GM18505 (cell line): ENCODE measurements at regions not wholly inside any gene's neighbourhood (a gene's known extent, or its start where the extent isn't known, plus 50 kb on each side); places are given as distances from the start of the nearest gene placed in this dataset.

Experiments used
- ATAC-seq: cut with Tn5 transposase; IDR thresholded peaks from one replicate; pipeline ENCODE4 v1.9.1; 2021; ENCODE audit not compliant: unreplicated experiment
- POLR2A ChIP-seq: IDR thresholded peaks from 4 replicates; pipeline ENCODE4 v1.6.1; 2011; ENCODE audit warnings: borderline replicate concordance; ENCODE audit not compliant: insufficient read depth, insufficient read length; ENCODE audit errors: extremely low read depth

GRCh38 chr3:115450036-115450435, 173.3 kb upstream of the GAP43 start:
- TF ChIP-seq POLR2A = no peak
- ATAC-seq = no peak

- ATAC-seq = no peak
- TF ChIP-seq POLR2A = no peak
These were observed 159.3 kb upstream of the GAP43 start for GRCh38 chr3:115464036-115464435.

- TF ChIP-seq POLR2A = no peak
- peak; percentile 70 for ATAC-seq
These were observed 153.7 kb upstream of the GAP43 start for GRCh38 chr3:115469649-115470048.

- TF ChIP-seq POLR2A = no peak
- no peak for ATAC-seq
These were observed 153.1 kb upstream of the GAP43 start for GRCh38 chr3:115470254-115470653.

GRCh38 chr3:115475178-115476041, 147.9 kb upstream of the GAP43 start:
- no peak for TF ChIP-seq POLR2A

GRCh38 chr3:115476472-115476871, 146.8 kb upstream of the GAP43 start:
- TF ChIP-seq POLR2A = no peak
- no peak for ATAC-seq

More at GRCh38 chr3:115475178-115476041, 147.9 kb upstream of the GAP43 start:
- no peak for ATAC-seq

GRCh38 chr3:115478359-115478758, 145.0 kb upstream of the GAP43 start:
- TF ChIP-seq POLR2A = no peak
- no peak for ATAC-seq

GRCh38 chr3:115486880-115487279, 136.4 kb upstream of the GAP43 start:
- ATAC-seq = no peak
- no peak for TF ChIP-seq POLR2A

- no peak for ATAC-seq
- TF ChIP-seq POLR2A = no peak
These were observed 135.3 kb upstream of the GAP43 start for GRCh38 chr3:115487968-115488367.

GRCh38 chr3:115488409-115488808, 134.9 kb upstream of the GAP43 start:
- ATAC-seq = no peak
- no peak for TF ChIP-seq POLR2A

- no peak for TF ChIP-seq POLR2A
- ATAC-seq = no peak
These were observed 128.5 kb upstream of the GAP43 start for GRCh38 chr3:115494826-115495225.

- no peak for ATAC-seq
- TF ChIP-seq POLR2A = no peak
These were observed 124.9 kb upstream of the GAP43 start for GRCh38 chr3:115498421-115498820.

- TF ChIP-seq POLR2A = no peak
- no peak for ATAC-seq
These were observed 124.4 kb upstream of the GAP43 start for GRCh38 chr3:115498898-115499297.

- no peak for ATAC-seq
- no peak for TF ChIP-seq POLR2A
These were observed 123.6 kb upstream of the GAP43 start for GRCh38 chr3:115499666-115500065.
